ENCODE measurements at regions not wholly inside any gene's neighbourhood (a gene's known extent, or its start where the extent isn't known, plus 50 kb on each side); places are given as distances from the start of the nearest gene placed in this dataset.
"Not testable (repeated sequence)": the region's sequence is repeated elsewhere in the genome, so short reads cannot be mapped to it uniquely, and the experiment has no call there.

DNA sequence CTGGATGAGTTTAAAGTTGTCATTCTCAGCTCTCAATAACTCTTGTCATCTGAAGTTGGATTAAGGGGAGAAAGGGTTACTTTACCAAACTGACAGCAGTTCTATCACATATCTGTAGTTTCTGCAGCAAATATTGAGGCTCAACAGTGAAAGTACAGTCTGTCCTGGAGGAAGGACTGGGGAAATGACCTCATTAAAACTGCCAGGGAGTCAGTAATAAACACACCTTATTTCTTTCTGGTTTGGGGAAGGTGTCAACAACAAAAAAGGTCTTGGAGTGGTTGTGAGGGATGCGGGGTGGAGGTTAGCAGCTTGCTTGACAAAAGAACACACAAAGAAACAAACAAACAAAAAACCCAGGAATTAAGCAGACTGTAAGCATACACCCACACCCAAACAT lies 1418.0 kb downstream of the STIM2 start:
- Histone ChIP-seq H3K4me3 (ENCODE audit: insufficient read depth, low read length) (no peak overlapping the region), H3K27me3 (ENCODE audit: insufficient read depth, low read length) (no peaks in the 10 kb centered on the region), H3K4me1 (ENCODE audit: insufficient read depth, low read length) (no peaks in the 10 kb centered on the region), H3K9me3 (ENCODE audit: low read depth, low read length) (no peaks in the 10 kb centered on the region), H3K4me2 (ENCODE audit: insufficient read depth, low read length) (no peak overlapping the region), H3K79me2 (ENCODE audit: insufficient read depth, low read length) (no peaks in the 10 kb centered on the region), H3K36me3 (ENCODE audit: insufficient read depth, low read length) (no peaks in the 10 kb centered on the region), H2AFZ (ENCODE audit: low read length) (peak overlapping the region; percentile 51), H3K27ac (ENCODE audit: low read depth, low read length) (no peak overlapping the region), H4K20me1 (ENCODE audit: insufficient read depth, low read length) (no peaks in the 10 kb centered on the region)
- TF ChIP-seq, protein P1, sequence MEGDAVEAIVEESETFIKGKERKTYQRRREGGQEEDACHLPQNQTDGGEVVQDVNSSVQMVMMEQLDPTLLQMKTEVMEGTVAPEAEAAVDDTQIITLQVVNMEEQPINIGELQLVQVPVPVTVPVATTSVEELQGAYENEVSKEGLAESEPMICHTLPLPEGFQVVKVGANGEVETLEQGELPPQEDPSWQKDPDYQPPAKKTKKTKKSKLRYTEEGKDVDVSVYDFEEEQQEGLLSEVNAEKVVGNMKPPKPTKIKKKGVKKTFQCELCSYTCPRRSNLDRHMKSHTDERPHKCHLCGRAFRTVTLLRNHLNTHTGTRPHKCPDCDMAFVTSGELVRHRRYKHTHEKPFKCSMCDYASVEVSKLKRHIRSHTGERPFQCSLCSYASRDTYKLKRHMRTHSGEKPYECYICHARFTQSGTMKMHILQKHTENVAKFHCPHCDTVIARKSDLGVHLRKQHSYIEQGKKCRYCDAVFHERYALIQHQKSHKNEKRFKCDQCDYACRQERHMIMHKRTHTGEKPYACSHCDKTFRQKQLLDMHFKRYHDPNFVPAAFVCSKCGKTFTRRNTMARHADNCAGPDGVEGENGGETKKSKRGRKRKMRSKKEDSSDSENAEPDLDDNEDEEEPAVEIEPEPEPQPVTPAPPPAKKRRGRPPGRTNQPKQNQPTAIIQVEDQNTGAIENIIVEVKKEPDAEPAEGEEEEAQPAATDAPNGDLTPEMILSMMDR (IDR thresholded peaks at IDR 0.05; ENCODE audit: extremely low read depth, low read depth, low read length), result no peak
- DNase-seq (ENCODE audit: insufficient read length, low spot score, missing footprints), result no peak

DNA sequence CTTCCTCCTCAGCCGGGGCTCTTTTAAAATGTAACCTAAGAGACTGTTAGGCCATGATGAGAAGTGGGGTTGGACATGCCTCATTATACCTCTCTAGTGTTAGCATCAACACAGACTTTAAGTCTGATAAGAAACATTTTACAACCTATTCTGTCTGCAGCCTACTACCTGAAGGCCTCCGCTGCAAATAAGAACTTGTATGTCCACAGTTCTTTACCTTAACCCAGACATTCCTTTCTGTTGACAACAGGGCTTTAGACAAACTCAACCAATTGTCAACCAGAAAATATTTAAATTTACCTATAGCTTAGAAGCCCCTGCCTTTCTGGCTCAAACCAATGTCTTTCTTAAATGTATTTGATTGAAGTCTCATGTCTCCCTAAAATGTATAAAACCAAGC lies 1418.6 kb downstream of the STIM2 start:
- H3K36me3 ChIP-seq (ENCODE audit: insufficient read depth, low read length), result no peaks in the 10 kb centered on the region
- no peak overlapping the region for H3K4me3 ChIP-seq (ENCODE audit: insufficient read depth, low read length)
- no peaks in the 10 kb centered on the region for H3K27me3 ChIP-seq (ENCODE audit: insufficient read depth, low read length)
- no peaks in the 10 kb centered on the region for H3K4me1 ChIP-seq (ENCODE audit: insufficient read depth, low read length)
- no peaks in the 10 kb centered on the region for H3K9me3 ChIP-seq (ENCODE audit: low read depth, low read length)
- no peak overlapping the region for H2AFZ ChIP-seq (ENCODE audit: low read length)
- H3K27ac ChIP-seq (ENCODE audit: low read depth, low read length), result no peak overlapping the region
- H4K20me1 ChIP-seq (ENCODE audit: insufficient read depth, low read length), result no peaks in the 10 kb centered on the region
- no peak for DNase-seq (ENCODE audit: insufficient read length, low spot score, missing footprints)
- no peak overlapping the region for H3K4me2 ChIP-seq (ENCODE audit: insufficient read depth, low read length)
- H3K79me2 ChIP-seq (ENCODE audit: insufficient read depth, low read length), result no peaks in the 10 kb centered on the region
- TF ChIP-seq, protein P1 (IDR thresholded peaks at IDR 0.05; ENCODE audit: extremely low read depth, low read depth, low read length), result no peak

DNA sequence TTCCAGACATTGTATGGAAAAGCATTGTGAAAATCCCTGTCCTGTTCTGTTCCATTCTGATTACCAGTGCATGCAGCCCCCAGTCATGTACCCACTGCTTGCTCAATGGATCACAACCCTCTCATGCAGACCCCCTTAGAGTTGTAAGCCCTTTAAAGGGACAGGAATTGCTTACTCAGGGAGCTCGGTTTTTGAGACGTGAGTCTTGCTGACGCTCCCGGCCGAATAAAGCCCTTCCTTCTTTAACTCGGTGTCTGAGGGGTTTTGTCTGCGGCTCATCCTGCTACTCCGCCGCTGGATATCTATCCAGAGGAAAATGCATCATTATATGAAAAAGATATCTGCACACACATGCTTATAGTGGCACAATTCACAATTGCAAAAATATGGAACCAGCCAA lies 1425.6 kb downstream of the STIM2 start:
- not testable (repeated sequence) for DNase-seq (ENCODE audit: insufficient read length, low spot score, missing footprints); H3K4me1 ChIP-seq (ENCODE audit: insufficient read depth, low read length); H3K79me2 ChIP-seq (ENCODE audit: insufficient read depth, low read length); H3K9me3 ChIP-seq (ENCODE audit: low read depth, low read length); H3K27me3 ChIP-seq (ENCODE audit: insufficient read depth, low read length); H3K36me3 ChIP-seq (ENCODE audit: insufficient read depth, low read length); H3K4me3 ChIP-seq (ENCODE audit: insufficient read depth, low read length); H3K4me2 ChIP-seq (ENCODE audit: insufficient read depth, low read length); H4K20me1 ChIP-seq (ENCODE audit: insufficient read depth, low read length); H3K27ac ChIP-seq (ENCODE audit: low read depth, low read length); H2AFZ ChIP-seq (ENCODE audit: low read length)

DNA sequence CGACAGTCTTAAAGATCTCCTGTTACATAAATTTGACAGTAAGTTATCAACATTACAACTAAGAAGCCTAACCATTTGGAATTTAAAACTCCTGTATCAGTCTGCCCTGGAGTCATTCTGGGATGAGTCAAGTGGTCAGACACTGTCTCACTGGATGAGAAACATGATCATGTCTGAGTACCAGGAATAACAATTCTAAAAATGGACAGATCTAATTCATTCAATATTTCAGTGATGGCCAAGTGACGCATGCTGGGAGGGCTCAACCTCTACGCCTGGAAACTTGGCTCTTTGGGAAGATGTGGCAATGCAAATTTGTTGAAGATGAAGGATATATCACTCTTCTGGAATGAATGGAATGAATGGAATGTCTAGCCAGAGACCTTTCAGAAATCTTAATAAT lies 1427.2 kb downstream of the STIM2 start:
- no peaks in the 10 kb centered on the region for H3K27me3 ChIP-seq (ENCODE audit: insufficient read depth, low read length)
- peak; percentile 60 for DNase-seq (ENCODE audit: insufficient read length, low spot score, missing footprints)
- H3K4me1 ChIP-seq (ENCODE audit: insufficient read depth, low read length), result peaks cover 3% of the 10 kb centered on the region
- H3K4me2 ChIP-seq (ENCODE audit: insufficient read depth, low read length), result no peak overlapping the region
- H3K36me3 ChIP-seq (ENCODE audit: insufficient read depth, low read length), result no peaks in the 10 kb centered on the region
- H3K79me2 ChIP-seq (ENCODE audit: insufficient read depth, low read length), result no peaks in the 10 kb centered on the region
- no peak overlapping the region for H3K4me3 ChIP-seq (ENCODE audit: insufficient read depth, low read length)
- H4K20me1 ChIP-seq (ENCODE audit: insufficient read depth, low read length), result no peaks in the 10 kb centered on the region
- TF ChIP-seq, protein P1 (IDR thresholded peaks at IDR 0.05; ENCODE audit: extremely low read depth, low read depth, low read length), result no peak
- no peak overlapping the region for H2AFZ ChIP-seq (ENCODE audit: low read length)
- peak overlapping the region; percentile 78 for H3K27ac ChIP-seq (ENCODE audit: low read depth, low read length)
- peaks cover 2% of the 10 kb centered on the region for H3K9me3 ChIP-seq (ENCODE audit: low read depth, low read length)
